Karpas-422 (cell line): ENCODE measurements at regions not wholly inside any gene's neighbourhood (a gene's known extent, or its start where the extent isn't known, plus 50 kb on each side); places are given as distances from the start of the nearest gene placed in this dataset.

Experiments
- DNase-seq: peaks from one replicate; pipeline ENCODE4 v3.0.0-alpha.2; 2015
- H2AFZ ChIP-seq: fragments of 200-600 bp; sonication (generic); 2 replicates; pipeline ENCODE4 v1.6.1; 2014; ENCODE audit warnings: antibody characterized with exemption, low read length, mixed read lengths
- H3K27ac ChIP-seq: fragments of 200-600 bp; sonication (generic); 2 replicates; pipeline ENCODE4 v1.5.1; 2014; ENCODE audit warnings: mild to moderate bottlenecking, low read length, moderate library complexity
- H3K27me3 ChIP-seq: fragments of 200-600 bp; sonication (generic); 2 replicates; pipeline ENCODE4 v1.6.1; 2014; ENCODE audit warnings: low read length, mixed read lengths
- H3K36me3 ChIP-seq: fragments of 200-600 bp; sonication (generic); 2 replicates; pipeline ENCODE4 v1.6.1; 2014; ENCODE audit warnings: low read length, mixed read lengths; ENCODE audit not compliant: insufficient read depth
- H3K4me1 ChIP-seq: fragments of 200-600 bp; sonication (generic); 2 replicates; pipeline ENCODE4 v1.6.1; 2014; ENCODE audit warnings: mild to moderate bottlenecking, low read length, mixed read lengths
- H3K4me2 ChIP-seq: fragments of 200-600 bp; sonication (generic); 2 replicates; pipeline ENCODE4 v1.6.1; 2014; ENCODE audit warnings: low read length, low read depth, mild to moderate bottlenecking; ENCODE audit not compliant: poor library complexity, severe bottlenecking
- H3K4me3 ChIP-seq: fragments of 200-600 bp; sonication (generic); 2 replicates; pipeline ENCODE4 v1.5.1; 2014; ENCODE audit warnings: mild to moderate bottlenecking, antibody characterized with exemption, low read length, mixed read lengths
- H3K79me2 ChIP-seq: fragments of 200-600 bp; sonication (generic); 2 replicates; pipeline ENCODE4 v1.6.1; 2014; ENCODE audit warnings: mild to moderate bottlenecking, low read length, mixed read lengths
- H3K9ac ChIP-seq: fragments of 200-600 bp; sonication (generic); 2 replicates; pipeline ENCODE4 v1.6.0; 2014; ENCODE audit warnings: low read length
- H3K9me2 ChIP-seq: fragments of 200-600 bp; sonication (generic), shearing (Covaris generic); replicated peaks from 2 replicates; pipeline ENCODE4 v1.6.0; 2014; ENCODE audit warnings: mild to moderate bottlenecking, low read length, moderate library complexity; ENCODE audit not compliant: insufficient read depth
- H3K9me3 ChIP-seq: fragments of 300-700, 200-600 bp; sonication (generic); 2 replicates; pipeline ENCODE4 v1.6.1; 2014; ENCODE audit warnings: low read length, mixed read lengths
- H4K20me1 ChIP-seq: fragments of 200-600 bp; sonication (generic); 2 replicates; pipeline ENCODE4 v1.6.1; 2014; ENCODE audit warnings: mild to moderate bottlenecking, antibody characterized with exemption, low read length, low read depth; ENCODE audit not compliant: insufficient read depth

DNA sequence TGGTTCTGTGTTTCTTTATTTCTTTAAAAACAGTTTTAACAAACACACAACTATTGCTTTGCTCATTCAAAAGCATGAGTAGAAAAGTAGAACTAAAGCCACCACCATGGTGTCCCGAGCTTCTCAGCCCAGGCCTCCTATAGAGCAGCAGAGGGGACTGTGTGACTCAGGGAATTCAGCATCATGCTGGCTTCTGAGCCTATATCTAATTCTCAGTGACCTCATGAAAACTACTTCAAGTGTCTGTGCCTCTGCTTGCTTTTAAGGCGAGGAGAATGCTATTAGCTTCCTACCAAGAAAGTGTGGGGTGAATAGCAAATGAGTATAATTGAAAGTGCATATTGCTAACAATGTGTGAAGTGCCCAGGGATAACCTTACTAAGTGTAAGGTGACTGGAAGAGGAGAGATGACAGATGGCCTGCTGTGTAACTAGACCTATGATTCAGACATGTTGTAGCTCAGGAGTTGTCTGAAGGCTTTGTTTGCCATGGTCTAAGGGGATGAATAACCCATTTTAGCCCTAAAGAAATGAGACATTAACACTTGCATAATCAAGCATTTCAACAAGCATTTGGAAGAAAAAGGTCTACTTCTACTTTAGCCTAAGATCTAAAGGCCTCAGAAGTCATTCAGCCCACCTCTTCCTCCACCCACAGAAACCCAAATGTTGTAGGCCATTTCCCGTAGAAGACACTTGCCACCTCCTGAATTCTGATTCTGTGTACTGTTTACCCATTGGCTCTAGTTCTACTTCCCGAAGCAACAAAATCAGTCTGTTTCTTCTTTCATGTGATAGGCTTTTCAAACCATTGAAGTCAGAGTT lies 121.5 kb upstream of the ARG1 start:
- Histone ChIP-seq H3K9ac (no peak overlapping the region), H3K27ac (no peak overlapping the region), H3K4me2 (no peak overlapping the region), H4K20me1 (no peaks in the 10 kb centered on the region), H3K79me2 (no peaks in the 10 kb centered on the region), H3K9me2 (no peaks in the 10 kb centered on the region), H3K36me3 (no peaks in the 10 kb centered on the region), H3K4me1 (no peaks in the 10 kb centered on the region), H3K9me3 (no peaks in the 10 kb centered on the region), H2AFZ (no peak overlapping the region), H3K27me3 (no peaks in the 10 kb centered on the region), H3K4me3 (no peak overlapping the region)
- no peak for DNase-seq

DNA sequence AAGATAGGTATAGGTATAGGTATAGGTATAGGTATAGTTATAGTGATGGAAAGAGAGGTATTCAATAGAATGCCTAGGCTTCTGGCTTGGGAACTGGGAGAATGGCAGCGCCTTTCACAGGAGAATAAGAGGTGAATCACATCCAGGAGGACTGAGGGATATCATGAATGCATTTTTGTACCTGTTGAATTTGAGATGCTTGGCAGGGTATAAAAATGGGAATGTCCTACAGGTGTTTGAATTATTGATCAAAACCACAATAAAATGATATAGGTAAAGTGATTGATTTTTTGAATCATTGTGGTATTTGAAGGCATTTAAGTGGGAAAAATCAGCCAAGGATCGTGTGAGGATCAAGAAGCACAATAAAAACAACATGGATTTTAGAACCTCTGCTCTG lies 119.2 kb upstream of the ARG1 start:
- Histone ChIP-seq H3K79me2 (no peaks in the 10 kb centered on the region), H3K9me2 (no peaks in the 10 kb centered on the region), H3K9me3 (no peaks in the 10 kb centered on the region), H2AFZ (no peak overlapping the region), H3K27me3 (no peaks in the 10 kb centered on the region), H3K4me2 (no peak overlapping the region), H3K36me3 (no peaks in the 10 kb centered on the region), H4K20me1 (no peaks in the 10 kb centered on the region), H3K4me1 (no peaks in the 10 kb centered on the region), H3K27ac (no peak overlapping the region), H3K9ac (no peak overlapping the region), H3K4me3 (no peak overlapping the region)
- DNase-seq, result no peak

DNA sequence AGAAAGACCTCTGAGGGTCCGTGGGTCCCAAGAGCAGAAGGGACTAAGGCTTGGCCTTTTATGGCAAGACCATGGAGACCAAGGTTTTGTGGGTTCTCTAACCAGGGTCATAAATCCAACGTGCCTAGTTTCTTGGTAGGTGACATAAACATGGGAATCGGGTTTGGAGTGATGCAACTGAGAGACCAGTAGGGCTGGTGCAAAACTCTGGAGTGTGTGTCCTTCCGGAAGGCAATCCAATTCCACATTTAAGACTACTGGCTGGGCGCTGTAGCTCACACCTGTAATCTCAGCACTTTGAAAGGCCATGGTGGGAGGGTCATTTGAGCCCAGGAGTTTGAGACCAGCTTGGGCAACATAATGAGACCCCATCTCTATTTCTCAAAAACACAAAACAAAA lies 116.5 kb upstream of the ARG1 start:
- no peaks in the 10 kb centered on the region for H4K20me1 ChIP-seq
- H3K27me3 ChIP-seq, result no peaks in the 10 kb centered on the region
- H3K36me3 ChIP-seq, result no peaks in the 10 kb centered on the region
- H2AFZ ChIP-seq, result no peak overlapping the region
- H3K4me2 ChIP-seq, result no peak overlapping the region
- no peaks in the 10 kb centered on the region for H3K9me2 ChIP-seq
- no peaks in the 10 kb centered on the region for H3K79me2 ChIP-seq
- H3K27ac ChIP-seq, result no peak overlapping the region
- no peaks in the 10 kb centered on the region for H3K9me3 ChIP-seq
- H3K4me1 ChIP-seq, result no peaks in the 10 kb centered on the region
- no peak for DNase-seq
- no peak overlapping the region for H3K9ac ChIP-seq
- no peak overlapping the region for H3K4me3 ChIP-seq

DNA sequence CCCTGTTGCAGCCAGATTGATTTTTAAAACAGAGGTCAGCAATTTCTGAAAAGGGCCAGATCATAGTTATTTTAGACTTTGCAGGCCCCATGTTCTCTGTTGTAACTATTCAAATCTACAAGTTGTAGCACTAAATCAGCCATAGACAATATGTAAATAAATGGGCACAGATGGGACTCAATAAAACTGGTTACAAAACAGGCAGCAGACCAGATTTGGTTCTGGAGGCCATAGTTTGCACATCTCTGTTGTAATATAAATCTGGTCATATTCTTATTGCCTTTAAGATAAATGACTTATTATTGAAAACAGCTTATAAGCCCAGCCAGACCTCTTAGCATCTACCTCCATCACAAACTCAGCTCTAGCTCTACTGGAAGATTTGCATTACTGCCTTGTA lies 114.0 kb upstream of the ARG1 start:
- H3K27ac ChIP-seq, result no peak overlapping the region
- no peak overlapping the region for H3K4me2 ChIP-seq
- H3K27me3 ChIP-seq, result no peaks in the 10 kb centered on the region
- no peaks in the 10 kb centered on the region for H3K4me1 ChIP-seq
- H3K4me3 ChIP-seq, result no peak overlapping the region
- H3K9me3 ChIP-seq, result no peaks in the 10 kb centered on the region
- H2AFZ ChIP-seq, result no peak overlapping the region
- no peaks in the 10 kb centered on the region for H3K79me2 ChIP-seq
- H3K9me2 ChIP-seq, result no peaks in the 10 kb centered on the region
- no peak overlapping the region for H3K9ac ChIP-seq
- DNase-seq, result no peak
- H3K36me3 ChIP-seq, result no peaks in the 10 kb centered on the region
- no peaks in the 10 kb centered on the region for H4K20me1 ChIP-seq

DNA sequence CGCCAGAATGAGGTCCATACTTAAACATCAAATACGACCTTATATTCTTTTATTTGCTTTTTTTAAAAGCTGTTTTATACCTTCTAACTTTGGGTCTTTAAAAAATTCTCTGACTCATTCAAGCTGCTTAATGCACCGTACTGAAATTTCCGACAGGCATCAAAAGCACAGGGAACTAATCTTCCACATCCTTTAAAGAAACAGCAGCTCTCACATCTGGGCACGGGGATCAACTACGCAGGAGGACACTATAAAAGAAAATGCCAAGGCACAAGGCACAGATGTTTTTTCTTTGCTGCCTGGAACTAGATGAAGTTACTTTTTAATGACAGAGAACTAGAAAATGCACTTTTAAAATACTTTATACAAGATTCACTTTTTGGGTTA lies 112.4 kb upstream of the ARG1 start:
- H3K9me2 ChIP-seq, result no peaks in the 10 kb centered on the region
- no peak overlapping the region for H3K9ac ChIP-seq
- H3K4me1 ChIP-seq, result no peaks in the 10 kb centered on the region
- no peaks in the 10 kb centered on the region for H3K36me3 ChIP-seq
- H3K4me2 ChIP-seq, result no peak overlapping the region
- no peak overlapping the region for H2AFZ ChIP-seq
- DNase-seq, result no peak
- H3K27ac ChIP-seq, result no peak overlapping the region
- H4K20me1 ChIP-seq, result no peaks in the 10 kb centered on the region
- H3K79me2 ChIP-seq, result no peaks in the 10 kb centered on the region
- H3K4me3 ChIP-seq, result no peak overlapping the region
- H3K27me3 ChIP-seq, result no peaks in the 10 kb centered on the region
- H3K9me3 ChIP-seq, result no peaks in the 10 kb centered on the region

GRCh38 chr6:131469130-131469529 lies 103.9 kb upstream of the ARG1 start:
- Histone ChIP-seq H3K27ac (no peak overlapping the region), H3K36me3 (no peaks in the 10 kb centered on the region), H3K9me3 (no peaks in the 10 kb centered on the region), H3K27me3 (no peaks in the 10 kb centered on the region), H3K4me1 (no peaks in the 10 kb centered on the region), H4K20me1 (no peaks in the 10 kb centered on the region), H3K9ac (no peak overlapping the region), H3K9me2 (no peaks in the 10 kb centered on the region), H3K79me2 (no peaks in the 10 kb centered on the region), H3K4me2 (no peak overlapping the region), H3K4me3 (no peak overlapping the region), H2AFZ (no peak overlapping the region)
- no peak for DNase-seq

DNA sequence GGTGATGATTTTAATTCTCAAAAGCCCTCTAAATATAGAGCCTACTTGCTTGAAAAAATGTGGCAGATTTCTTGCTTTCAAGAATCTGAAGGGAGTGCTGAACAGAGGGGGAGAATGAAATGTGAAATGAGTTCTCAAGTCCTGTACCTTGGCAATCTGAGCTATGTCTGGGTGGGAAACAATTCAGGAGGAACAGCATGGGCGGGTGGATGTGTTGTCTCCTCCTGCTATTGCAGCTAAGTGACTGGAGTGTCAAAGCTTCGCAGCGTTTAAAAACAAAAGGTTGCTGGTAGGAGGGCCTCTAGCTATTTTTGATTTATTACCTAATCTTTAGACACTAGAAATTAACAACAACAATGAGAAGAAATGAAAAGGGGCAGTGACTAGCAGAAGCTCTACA lies 102.5 kb upstream of the ARG1 start:
- Histone ChIP-seq H3K27me3 (no peaks in the 10 kb centered on the region), H3K79me2 (no peaks in the 10 kb centered on the region), H3K4me2 (no peak overlapping the region), H3K4me1 (no peaks in the 10 kb centered on the region), H3K36me3 (no peaks in the 10 kb centered on the region), H3K4me3 (no peak overlapping the region), H3K27ac (no peak overlapping the region), H2AFZ (no peak overlapping the region), H3K9me2 (no peaks in the 10 kb centered on the region), H3K9me3 (no peaks in the 10 kb centered on the region), H4K20me1 (no peaks in the 10 kb centered on the region), H3K9ac (no peak overlapping the region)
- DNase-seq, result no peak

- Histone ChIP-seq H3K36me3 (no peaks in the 10 kb centered on the region), H3K27me3 (no peaks in the 10 kb centered on the region), H2AFZ (no peak overlapping the region), H3K4me2 (no peak overlapping the region), H3K9me2 (no peaks in the 10 kb centered on the region), H3K4me1 (no peaks in the 10 kb centered on the region), H3K9ac (no peak overlapping the region), H3K9me3 (no peaks in the 10 kb centered on the region), H3K27ac (no peak overlapping the region), H3K79me2 (no peaks in the 10 kb centered on the region), H4K20me1 (no peaks in the 10 kb centered on the region), H3K4me3 (no peak overlapping the region)
- DNase-seq, result no peak
Observed at GRCh38 chr6:131471331-131471730, 101.7 kb upstream of the ARG1 start.
